ENCODE measurements at regions not wholly inside any gene's neighbourhood (a gene's known extent, or its start where the extent isn't known, plus 50 kb on each side); places are given as distances from the start of the nearest gene placed in this dataset.

GRCh38 chr7:26614503-26614902, 249.9 kb downstream of the SKAP2 start:
- DNase-seq, result no peak

- DNase-seq, result no peak
Measured at GRCh38 chr7:26616235-26616634, 248.2 kb downstream of the SKAP2 start.

GRCh38 chr7:26617066-26617465, 247.3 kb downstream of the SKAP2 start:
- DNase-seq, result no peak
